ENCODE measurements at regions not wholly inside any gene's neighbourhood (a gene's known extent, or its start where the extent isn't known, plus 50 kb on each side); places are given as distances from the start of the nearest gene placed in this dataset.

GRCh38 chr11:134486704-134487103, 74.7 kb upstream of the B3GAT1 start:
- TF ChIP-seq, protein P1, sequence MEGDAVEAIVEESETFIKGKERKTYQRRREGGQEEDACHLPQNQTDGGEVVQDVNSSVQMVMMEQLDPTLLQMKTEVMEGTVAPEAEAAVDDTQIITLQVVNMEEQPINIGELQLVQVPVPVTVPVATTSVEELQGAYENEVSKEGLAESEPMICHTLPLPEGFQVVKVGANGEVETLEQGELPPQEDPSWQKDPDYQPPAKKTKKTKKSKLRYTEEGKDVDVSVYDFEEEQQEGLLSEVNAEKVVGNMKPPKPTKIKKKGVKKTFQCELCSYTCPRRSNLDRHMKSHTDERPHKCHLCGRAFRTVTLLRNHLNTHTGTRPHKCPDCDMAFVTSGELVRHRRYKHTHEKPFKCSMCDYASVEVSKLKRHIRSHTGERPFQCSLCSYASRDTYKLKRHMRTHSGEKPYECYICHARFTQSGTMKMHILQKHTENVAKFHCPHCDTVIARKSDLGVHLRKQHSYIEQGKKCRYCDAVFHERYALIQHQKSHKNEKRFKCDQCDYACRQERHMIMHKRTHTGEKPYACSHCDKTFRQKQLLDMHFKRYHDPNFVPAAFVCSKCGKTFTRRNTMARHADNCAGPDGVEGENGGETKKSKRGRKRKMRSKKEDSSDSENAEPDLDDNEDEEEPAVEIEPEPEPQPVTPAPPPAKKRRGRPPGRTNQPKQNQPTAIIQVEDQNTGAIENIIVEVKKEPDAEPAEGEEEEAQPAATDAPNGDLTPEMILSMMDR (IDR thresholded peaks at IDR 0.05; ENCODE audit: extremely low read depth, insufficient read depth, missing control alignments): no peak
- in situ Hi-C loops (cut with MboI; ENCODE audit: low pct_unique_long_range_greater_than_20kb, low sequenced_read_pairs, unreplicated experiment): no loop called here
- no peak for DNase-seq (ENCODE audit: low spot score)

- DNase-seq (ENCODE audit: low spot score): no peak
- in situ Hi-C loops (cut with MboI; ENCODE audit: low pct_unique_long_range_greater_than_20kb, low sequenced_read_pairs, unreplicated experiment): no loop called here
- TF ChIP-seq, protein P1 (IDR thresholded peaks at IDR 0.05; ENCODE audit: extremely low read depth, insufficient read depth, missing control alignments): no peak
Measured at GRCh38 chr11:134486106-134486505, 74.1 kb upstream of the B3GAT1 start.

DNA sequence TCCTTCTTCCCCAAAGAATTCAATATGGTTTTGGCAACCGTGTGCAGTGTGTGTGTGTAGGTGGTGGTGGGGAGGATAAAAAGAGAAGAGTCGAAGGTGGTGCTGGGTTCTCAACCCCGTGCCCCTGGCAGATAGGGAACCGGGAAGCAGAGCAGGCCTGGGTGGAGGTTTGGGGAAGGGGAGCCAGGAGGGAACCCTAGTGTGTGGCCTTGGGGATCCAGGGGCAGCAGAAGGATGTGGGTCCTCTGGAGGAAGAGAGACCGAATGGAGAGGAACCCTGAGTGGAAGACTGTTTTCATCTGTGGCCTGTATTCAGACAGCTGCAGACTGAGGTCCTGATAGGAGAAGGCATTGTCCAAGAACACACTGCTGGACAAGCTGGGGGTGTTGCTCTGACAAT, 73.3 kb upstream of the B3GAT1 start:
- TF ChIP-seq, protein P1 (IDR thresholded peaks at IDR 0.05; ENCODE audit: extremely low read depth, insufficient read depth, missing control alignments): no peak
- no peak for DNase-seq (ENCODE audit: low spot score)
- in situ Hi-C loops (cut with MboI; ENCODE audit: low pct_unique_long_range_greater_than_20kb, low sequenced_read_pairs, unreplicated experiment): no loop called here

DNA sequence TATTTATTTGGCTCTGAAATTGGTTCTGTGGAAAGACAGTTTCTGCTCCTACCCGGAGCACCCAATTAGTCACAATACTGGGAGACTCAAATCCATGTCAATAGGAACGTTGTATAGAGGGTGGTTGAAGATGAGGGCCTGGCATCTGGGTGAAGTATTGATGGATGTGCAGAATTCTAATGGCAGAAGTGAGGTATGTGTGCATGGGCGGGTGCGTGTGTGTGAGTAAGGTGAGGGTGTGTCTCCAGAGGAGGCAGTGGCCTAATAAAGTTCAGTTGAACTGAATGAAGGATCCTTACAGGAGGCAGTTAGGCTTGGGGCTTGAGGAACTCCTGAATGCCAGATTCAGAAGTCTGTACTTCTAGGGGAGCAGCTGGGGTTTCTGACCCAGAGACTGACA, 71.8 kb upstream of the B3GAT1 start:
- no peak for DNase-seq (ENCODE audit: low spot score)
- TF ChIP-seq, protein P1 (IDR thresholded peaks at IDR 0.05; ENCODE audit: extremely low read depth, insufficient read depth, missing control alignments): no peak
- in situ Hi-C loops (cut with MboI; ENCODE audit: low pct_unique_long_range_greater_than_20kb, low sequenced_read_pairs, unreplicated experiment): no loop called here

GRCh38 chr11:134483291-134483690, 71.2 kb upstream of the B3GAT1 start:
- TF ChIP-seq, protein P1 (IDR thresholded peaks at IDR 0.05; ENCODE audit: extremely low read depth, insufficient read depth, missing control alignments): no peak
- no peak for DNase-seq (ENCODE audit: low spot score)
- in situ Hi-C loops (cut with MboI; ENCODE audit: low pct_unique_long_range_greater_than_20kb, low sequenced_read_pairs, unreplicated experiment): no loop called here

GRCh38 chr11:134482865-134483264, 70.8 kb upstream of the B3GAT1 start:
- in situ Hi-C loops (cut with MboI; ENCODE audit: low pct_unique_long_range_greater_than_20kb, low sequenced_read_pairs, unreplicated experiment): no loop called here

More at GRCh38 chr11:134482865-134483264, 70.8 kb upstream of the B3GAT1 start:
- DNase-seq (ENCODE audit: low spot score): no peak
- TF ChIP-seq, protein P1 (IDR thresholded peaks at IDR 0.05; ENCODE audit: extremely low read depth, insufficient read depth, missing control alignments): no peak
